DOHH2 (cell line): ENCODE measurements at regions not wholly inside any gene's neighbourhood (a gene's known extent, or its start where the extent isn't known, plus 50 kb on each side); places are given as distances from the start of the nearest gene placed in this dataset.

ENCODE experiments used
- EZH2phosphoT487 ChIP-seq: fragments of 200-600 bp; sonication (generic); IDR thresholded peaks from 2 replicates; pipeline ENCODE4 v1.6.1; 2017; ENCODE audit warnings: borderline replicate concordance, mild to moderate bottlenecking, antibody characterized with exemption, low read length, moderate library complexity, mixed read lengths
- TF ChIP-seq, protein P1 (sequence below): fragments of 200-600 bp; sonication (generic); IDR thresholded peaks from one replicate; pipeline ENCODE4 v1.5.1; 2014; ENCODE audit warnings: antibody characterized with exemption, mild to moderate bottlenecking, low read depth, low read length; ENCODE audit not compliant: poor library complexity, severe bottlenecking

DNA sequence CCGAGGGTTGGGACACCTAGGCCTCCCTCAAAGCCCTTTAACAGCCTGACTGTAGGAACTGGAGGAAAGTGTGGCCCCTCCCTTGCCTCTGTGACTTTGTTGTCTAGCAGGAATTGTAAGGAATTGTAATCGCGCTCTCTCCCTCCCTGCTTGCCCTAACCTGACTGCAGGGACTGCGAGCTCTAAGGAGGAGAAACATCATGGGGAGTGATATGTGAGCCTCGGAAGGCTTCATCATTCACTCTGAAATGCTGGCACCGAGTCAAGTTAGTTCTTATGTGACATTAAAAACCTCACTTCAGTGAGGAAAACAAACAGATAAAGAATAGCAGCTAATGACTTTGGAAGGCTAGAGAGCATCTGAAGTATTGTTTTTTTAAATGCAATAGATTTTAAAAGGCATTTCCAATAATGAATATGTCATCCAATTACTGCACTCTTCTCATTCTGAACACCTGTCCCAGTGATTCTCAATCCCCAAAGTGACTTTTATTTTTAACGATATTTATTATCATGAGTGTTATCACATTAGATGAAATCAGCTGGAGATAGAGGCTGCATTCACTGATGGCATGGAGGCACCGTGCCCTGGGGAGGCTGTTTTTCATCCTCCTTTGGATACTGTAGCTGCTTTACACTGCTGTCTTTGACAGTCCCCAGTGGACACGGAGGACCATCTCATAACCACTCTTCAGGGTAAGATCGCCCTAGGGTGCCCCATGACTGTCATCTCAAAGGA, 58.5 kb upstream of the NTM start:
- TF ChIP-seq, protein P1, sequence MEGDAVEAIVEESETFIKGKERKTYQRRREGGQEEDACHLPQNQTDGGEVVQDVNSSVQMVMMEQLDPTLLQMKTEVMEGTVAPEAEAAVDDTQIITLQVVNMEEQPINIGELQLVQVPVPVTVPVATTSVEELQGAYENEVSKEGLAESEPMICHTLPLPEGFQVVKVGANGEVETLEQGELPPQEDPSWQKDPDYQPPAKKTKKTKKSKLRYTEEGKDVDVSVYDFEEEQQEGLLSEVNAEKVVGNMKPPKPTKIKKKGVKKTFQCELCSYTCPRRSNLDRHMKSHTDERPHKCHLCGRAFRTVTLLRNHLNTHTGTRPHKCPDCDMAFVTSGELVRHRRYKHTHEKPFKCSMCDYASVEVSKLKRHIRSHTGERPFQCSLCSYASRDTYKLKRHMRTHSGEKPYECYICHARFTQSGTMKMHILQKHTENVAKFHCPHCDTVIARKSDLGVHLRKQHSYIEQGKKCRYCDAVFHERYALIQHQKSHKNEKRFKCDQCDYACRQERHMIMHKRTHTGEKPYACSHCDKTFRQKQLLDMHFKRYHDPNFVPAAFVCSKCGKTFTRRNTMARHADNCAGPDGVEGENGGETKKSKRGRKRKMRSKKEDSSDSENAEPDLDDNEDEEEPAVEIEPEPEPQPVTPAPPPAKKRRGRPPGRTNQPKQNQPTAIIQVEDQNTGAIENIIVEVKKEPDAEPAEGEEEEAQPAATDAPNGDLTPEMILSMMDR: no peak
- TF ChIP-seq EZH2phosphoT487: no peak
